Activated B cell treated with CpG ODN at 0.5 μM for 24 hours (primary cell): ENCODE measurements at regions not wholly inside any gene's neighbourhood (a gene's known extent, or its start where the extent isn't known, plus 50 kb on each side); places are given as distances from the start of the nearest gene placed in this dataset.

Experiments
- ATAC-seq: fragments of 200-7000 bp; cut with Tn5 transposase; one replicate; pipeline ENCODE4 v1.10.0; 2021; ENCODE audit warnings: low read depth, mild to moderate bottlenecking, moderate library complexity
- CTCF ChIA-PET: fragments of 350-600 bp; sonication (Branson Sonifier 250); formaldehyde crosslinking; loops from one replicate; lab custom pipeline; 2021; ENCODE audit warnings: antibody characterized with exemption; lab: Charles Lee
- POLR2A ChIA-PET: fragments of 350-600 bp; sonication (Branson Sonifier 250); formaldehyde crosslinking; loops from one replicate; lab custom pipeline; 2021; ENCODE audit warnings: antibody characterized with exemption; lab: Charles Lee
- DNase-seq: peaks from one replicate; pipeline ENCODE4 v3.0.0; 2022
- H3K27ac Mint-ChIP-seq: one replicate; pipeline ENCODE4 v1.8.0; 2020; ENCODE audit warnings: mixed read lengths
- H3K27me3 Mint-ChIP-seq: one replicate; pipeline ENCODE4 v1.8.0; 2021; ENCODE audit warnings: mixed read lengths
- H3K36me3 Mint-ChIP-seq: one replicate; pipeline ENCODE4 v1.8.0; 2021; ENCODE audit warnings: low read depth, mixed read lengths
- H3K4me1 Mint-ChIP-seq: one replicate; pipeline ENCODE4 v1.8.0; 2021; ENCODE audit warnings: mixed read lengths
- H3K4me3 Mint-ChIP-seq: one replicate; pipeline ENCODE4 v1.8.0; 2020; ENCODE audit warnings: mild to moderate bottlenecking, mixed read lengths
- H3K9me3 Mint-ChIP-seq: one replicate; pipeline ENCODE4 v1.8.0; 2020; ENCODE audit warnings: mixed read lengths
- intact Hi-C: fragments of 100-400 bp; cut with micrococcal nuclease; formaldehyde crosslinking; loops from one replicate; pipeline ENCODE4 v1.15.1; 2024
- TF ChIP-seq, protein P1 (sequence below): fragments of 200-600 bp; IDR thresholded peaks from one replicate; pipeline ENCODE4 v1.8.0; 2022; ENCODE audit warnings: antibody characterized with exemption, mild to moderate bottlenecking

DNA sequence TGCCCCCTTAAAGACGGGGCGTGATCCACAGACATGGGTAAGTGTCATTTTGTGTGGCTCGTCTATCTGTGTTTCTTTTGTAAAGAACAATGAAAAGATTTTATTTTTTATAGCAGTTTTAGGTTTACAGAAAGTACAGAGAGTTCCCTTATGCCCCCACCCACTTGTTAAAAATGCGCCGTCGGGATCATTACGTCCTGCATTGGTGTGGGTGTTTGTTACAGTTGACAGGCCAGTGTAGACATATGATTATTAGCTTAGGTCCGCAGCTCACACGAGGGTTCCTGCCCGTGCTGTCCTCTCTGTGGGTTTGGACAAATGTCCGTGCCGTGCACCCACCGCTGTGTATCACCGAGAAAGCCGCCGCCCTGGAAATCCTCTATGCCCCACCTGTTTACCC is 50.5 kb downstream of the RGS12 start:
- DNase-seq: no peak
- Mint-ChIP-seq H3K9me3 (no peaks in the 10 kb centered on the region), H3K36me3 (no peaks in the 10 kb centered on the region), H3K27me3 (no peaks in the 10 kb centered on the region), H3K27ac (no peak overlapping the region), H3K4me3 (no peak overlapping the region), H3K4me1 (peaks cover 4% of the 10 kb centered on the region)
- TF ChIP-seq, protein P1, sequence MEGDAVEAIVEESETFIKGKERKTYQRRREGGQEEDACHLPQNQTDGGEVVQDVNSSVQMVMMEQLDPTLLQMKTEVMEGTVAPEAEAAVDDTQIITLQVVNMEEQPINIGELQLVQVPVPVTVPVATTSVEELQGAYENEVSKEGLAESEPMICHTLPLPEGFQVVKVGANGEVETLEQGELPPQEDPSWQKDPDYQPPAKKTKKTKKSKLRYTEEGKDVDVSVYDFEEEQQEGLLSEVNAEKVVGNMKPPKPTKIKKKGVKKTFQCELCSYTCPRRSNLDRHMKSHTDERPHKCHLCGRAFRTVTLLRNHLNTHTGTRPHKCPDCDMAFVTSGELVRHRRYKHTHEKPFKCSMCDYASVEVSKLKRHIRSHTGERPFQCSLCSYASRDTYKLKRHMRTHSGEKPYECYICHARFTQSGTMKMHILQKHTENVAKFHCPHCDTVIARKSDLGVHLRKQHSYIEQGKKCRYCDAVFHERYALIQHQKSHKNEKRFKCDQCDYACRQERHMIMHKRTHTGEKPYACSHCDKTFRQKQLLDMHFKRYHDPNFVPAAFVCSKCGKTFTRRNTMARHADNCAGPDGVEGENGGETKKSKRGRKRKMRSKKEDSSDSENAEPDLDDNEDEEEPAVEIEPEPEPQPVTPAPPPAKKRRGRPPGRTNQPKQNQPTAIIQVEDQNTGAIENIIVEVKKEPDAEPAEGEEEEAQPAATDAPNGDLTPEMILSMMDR: no peak
- CTCF ChIA-PET: interaction anchor here (1.0 to 1.8 kb wide), 5 partner anchors 10 to 537 kb away, joined by 3 to 5 read pairs (median 4); partner anchors contain the start of gene DOK7
- no peak for ATAC-seq
- POLR2A ChIA-PET: no interaction called here
- intact Hi-C loops: no loop called here

DNA sequence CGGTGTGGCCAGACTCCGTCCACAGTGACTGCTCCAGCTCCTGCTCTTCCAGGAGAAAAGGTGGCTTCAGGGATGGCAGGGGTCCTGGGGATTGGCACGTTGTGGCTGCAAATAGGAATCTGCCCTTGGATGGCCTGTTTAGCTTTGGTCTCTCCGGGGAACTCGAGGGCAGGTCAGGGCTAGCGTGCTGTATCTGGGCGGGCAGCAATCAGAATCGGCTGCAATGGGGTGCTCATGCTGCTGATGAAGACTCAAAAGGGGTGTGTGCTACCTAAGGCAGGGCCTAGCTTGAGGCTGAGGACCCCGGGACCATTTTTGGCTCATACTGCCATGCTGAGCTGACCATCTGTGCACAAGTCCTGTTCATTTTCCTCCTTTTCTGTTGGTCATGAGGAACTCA is 51.3 kb downstream of the RGS12 start:
- Mint-ChIP-seq H3K36me3 (no peaks in the 10 kb centered on the region), H3K27ac (no peak overlapping the region), H3K4me1 (peaks cover 4% of the 10 kb centered on the region), H3K4me3 (no peak overlapping the region), H3K9me3 (no peaks in the 10 kb centered on the region), H3K27me3 (no peaks in the 10 kb centered on the region)
- no peak for ATAC-seq
- DNase-seq: no peak
- CTCF ChIA-PET: interaction anchor here (0.6 to 1.5 kb wide), 5 partner anchors 98 to 536 kb away, joined by 3 to 5 read pairs (median 3); partner anchors contain the start of genes DOK7 and HGFAC
- TF ChIP-seq, protein P1: no peak
- POLR2A ChIA-PET: no interaction called here
- intact Hi-C loops: no loop called here

DNA sequence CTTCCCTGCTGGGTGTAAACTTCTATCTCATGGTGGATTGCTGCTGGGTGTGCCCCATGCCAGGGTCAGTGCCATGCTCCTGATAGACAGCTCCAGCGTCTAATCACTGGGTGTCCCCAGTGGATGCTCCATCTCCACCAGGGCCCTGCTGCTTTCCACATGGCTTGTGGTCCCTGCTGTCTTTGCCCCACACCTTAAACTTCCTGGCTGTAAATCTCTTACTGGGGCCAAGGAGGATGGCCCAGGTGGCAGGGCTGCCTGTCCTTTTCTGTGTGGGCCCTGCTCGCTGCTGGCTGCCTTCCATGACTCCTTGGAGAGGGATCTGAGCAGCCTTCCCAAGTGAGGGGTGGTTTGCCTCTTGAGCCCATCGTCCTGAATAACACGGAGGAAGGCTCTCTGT is 51.8 kb downstream of the RGS12 start:
- CTCF ChIA-PET: interaction anchor here (1.3 to 2.1 kb wide), 4 partner anchors 97 to 536 kb away, joined by 3 to 22 read pairs (median 5); partner anchors contain the start of gene HGFAC
- DNase-seq (no peak), ATAC-seq (no peak)
- H3K9me3 Mint-ChIP-seq: no peaks in the 10 kb centered on the region
- H3K4me3 Mint-ChIP-seq: no peak overlapping the region
- TF ChIP-seq, protein P1: no peak
- no peaks in the 10 kb centered on the region for H3K27me3 Mint-ChIP-seq
- H3K36me3 Mint-ChIP-seq: no peaks in the 10 kb centered on the region
- POLR2A ChIA-PET: no interaction called here
- H3K4me1 Mint-ChIP-seq: peaks cover 4% of the 10 kb centered on the region
- intact Hi-C loops: no loop called here
- no peak overlapping the region for H3K27ac Mint-ChIP-seq

DNA sequence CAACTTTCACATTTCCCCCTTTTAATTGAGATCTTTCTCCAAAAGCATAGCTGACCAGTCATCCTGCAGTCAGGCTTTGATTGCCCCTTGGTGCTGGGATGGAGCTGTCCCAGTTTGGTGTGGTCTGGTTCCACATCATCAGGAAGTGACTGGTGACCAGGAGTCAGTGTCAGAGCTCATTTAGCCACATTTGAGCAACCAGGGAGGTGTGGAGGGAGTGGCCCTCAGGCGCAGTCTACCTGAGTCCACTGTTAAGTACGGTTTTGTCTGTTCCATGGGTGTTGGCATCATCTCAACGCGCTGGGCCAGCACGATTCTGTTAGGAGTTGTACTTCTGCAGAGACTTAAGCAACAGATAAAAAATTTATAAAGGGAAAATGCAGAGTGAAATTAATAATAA is 52.6 kb downstream of the RGS12 start:
- ChIA-PET POLR2A (no interaction called here), CTCF (interaction anchor here (1.4 to 2.8 kb wide), 8 partner anchors 25 to 151 kb away, joined by 4 to 37 read pairs (median 8); partner anchors contain the start of gene HGFAC)
- Mint-ChIP-seq H3K9me3 (no peaks in the 10 kb centered on the region), H3K27ac (no peak overlapping the region), H3K4me3 (no peak overlapping the region), H3K27me3 (no peaks in the 10 kb centered on the region), H3K36me3 (no peaks in the 10 kb centered on the region), H3K4me1 (peaks cover 4% of the 10 kb centered on the region)
- TF ChIP-seq, protein P1: no peak
- DNase-seq (no peak), ATAC-seq (no peak)
- intact Hi-C loops: no loop called here

DNA sequence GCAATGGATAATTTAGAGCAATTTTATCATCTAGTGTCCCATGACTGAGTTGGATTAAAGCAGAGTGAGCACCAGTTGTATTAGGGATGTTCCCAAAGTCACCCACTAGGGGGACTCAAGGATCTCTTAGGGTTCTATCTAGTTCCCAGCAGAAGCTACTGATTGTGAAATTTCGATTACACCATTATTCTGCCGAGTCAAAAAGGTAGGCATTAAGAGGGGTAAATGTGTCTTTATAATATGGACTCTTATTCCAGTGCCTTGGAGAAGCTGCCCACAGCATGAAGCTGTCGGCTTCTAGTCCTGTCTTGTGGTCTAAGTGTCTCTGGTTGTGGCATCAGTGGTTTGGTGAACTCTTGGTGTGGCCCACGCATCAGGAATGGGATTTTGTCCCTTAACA is 53.3 kb downstream of the RGS12 start:
- DNase-seq (no peak), ATAC-seq (peak; percentile 99)
- Mint-ChIP-seq H3K36me3 (no peaks in the 10 kb centered on the region), H3K4me3 (no peak overlapping the region), H3K4me1 (peaks cover 4% of the 10 kb centered on the region), H3K9me3 (no peaks in the 10 kb centered on the region), H3K27me3 (no peaks in the 10 kb centered on the region), H3K27ac (no peak overlapping the region)
- intact Hi-C loops: loop anchor here (1.0 kb wide), 6 partner anchors 27 to 534 kb away; no protein-coding TSS in a partner anchor
- TF ChIP-seq, protein P1: peak; percentile 18
- ChIA-PET POLR2A (interaction anchor here (1.1 to 1.6 kb wide), 3 partner anchors 9 to 97 kb away, joined by 4 to 10 read pairs (median 6); no protein-coding TSS in a partner anchor), CTCF (interaction anchor here (0.7 to 2.8 kb wide), 28 partner anchors 9 to 534 kb away, joined by 3 to 37 read pairs (median 5); partner anchors contain the start of gene HGFAC)
